GM12865 (cell line): ENCODE measurements at regions not wholly inside any gene's neighbourhood (a gene's known extent, or its start where the extent isn't known, plus 50 kb on each side); places are given as distances from the start of the nearest gene placed in this dataset.

Source experiments
- DNase-seq: peaks from one replicate; pipeline ENCODE4 v3.0.0; 2010; ENCODE audit warnings: low read depth
- H3K4me3 ChIP-seq: 2 replicates; pipeline ENCODE4 v1.5.1; 2011; ENCODE audit warnings: mild to moderate bottlenecking, low read depth, low read length, control low read depth
- TF ChIP-seq, protein P1 (sequence below): IDR thresholded peaks from 2 replicates; pipeline ENCODE4 v1.5.1; 2011; ENCODE audit warnings: low read length, control low read depth, low read depth, inconsistent platforms; ENCODE audit not compliant: insufficient read depth; ENCODE audit errors: missing control alignments

- no peak for DNase-seq
- H3K4me3 ChIP-seq: no peak overlapping the region
- TF ChIP-seq, protein P1, sequence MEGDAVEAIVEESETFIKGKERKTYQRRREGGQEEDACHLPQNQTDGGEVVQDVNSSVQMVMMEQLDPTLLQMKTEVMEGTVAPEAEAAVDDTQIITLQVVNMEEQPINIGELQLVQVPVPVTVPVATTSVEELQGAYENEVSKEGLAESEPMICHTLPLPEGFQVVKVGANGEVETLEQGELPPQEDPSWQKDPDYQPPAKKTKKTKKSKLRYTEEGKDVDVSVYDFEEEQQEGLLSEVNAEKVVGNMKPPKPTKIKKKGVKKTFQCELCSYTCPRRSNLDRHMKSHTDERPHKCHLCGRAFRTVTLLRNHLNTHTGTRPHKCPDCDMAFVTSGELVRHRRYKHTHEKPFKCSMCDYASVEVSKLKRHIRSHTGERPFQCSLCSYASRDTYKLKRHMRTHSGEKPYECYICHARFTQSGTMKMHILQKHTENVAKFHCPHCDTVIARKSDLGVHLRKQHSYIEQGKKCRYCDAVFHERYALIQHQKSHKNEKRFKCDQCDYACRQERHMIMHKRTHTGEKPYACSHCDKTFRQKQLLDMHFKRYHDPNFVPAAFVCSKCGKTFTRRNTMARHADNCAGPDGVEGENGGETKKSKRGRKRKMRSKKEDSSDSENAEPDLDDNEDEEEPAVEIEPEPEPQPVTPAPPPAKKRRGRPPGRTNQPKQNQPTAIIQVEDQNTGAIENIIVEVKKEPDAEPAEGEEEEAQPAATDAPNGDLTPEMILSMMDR: no peak
These were observed 394.9 kb downstream of the MAFB start for GRCh38 chr20:40294175-40294574.

- H3K4me3 ChIP-seq: no peak overlapping the region
- TF ChIP-seq, protein P1: no peak
- DNase-seq: no peak
These were observed 395.3 kb downstream of the MAFB start for GRCh38 chr20:40293740-40294139.

GRCh38 chr20:40291493-40292135 lies 397.4 kb downstream of the MAFB start:
- TF ChIP-seq, protein P1: no peak
- no peak overlapping the region for H3K4me3 ChIP-seq
- no peak for DNase-seq

- no peak for DNase-seq
- no peak overlapping the region for H3K4me3 ChIP-seq
- TF ChIP-seq, protein P1: no peak
These were observed 401.4 kb downstream of the MAFB start for GRCh38 chr20:40287683-40288082.

GRCh38 chr20:40286975-40287531 lies 402.0 kb downstream of the MAFB start:
- no peak overlapping the region for H3K4me3 ChIP-seq
- DNase-seq: no peak
- TF ChIP-seq, protein P1: no peak

DNA sequence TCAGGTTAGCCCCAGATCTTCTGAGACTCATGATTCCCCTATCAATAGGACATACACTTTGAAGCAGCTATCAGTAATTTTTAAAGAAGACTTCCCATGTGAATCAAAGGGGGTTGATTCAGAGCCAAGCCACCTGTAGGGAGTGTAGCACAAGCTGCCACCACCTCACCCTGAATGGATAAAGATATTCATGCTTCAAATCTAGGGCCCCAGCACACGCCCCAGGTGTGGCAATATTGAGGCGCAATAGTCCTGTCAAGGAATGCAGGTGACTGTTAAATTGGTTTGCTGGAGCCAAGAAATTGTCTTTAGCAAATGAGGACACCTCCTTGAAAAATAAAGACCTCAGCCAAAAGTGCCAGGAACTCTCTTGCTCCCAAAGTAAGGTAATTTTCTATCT lies 404.4 kb downstream of the MAFB start:
- TF ChIP-seq, protein P1: no peak
- DNase-seq: no peak
- no peak overlapping the region for H3K4me3 ChIP-seq

DNA sequence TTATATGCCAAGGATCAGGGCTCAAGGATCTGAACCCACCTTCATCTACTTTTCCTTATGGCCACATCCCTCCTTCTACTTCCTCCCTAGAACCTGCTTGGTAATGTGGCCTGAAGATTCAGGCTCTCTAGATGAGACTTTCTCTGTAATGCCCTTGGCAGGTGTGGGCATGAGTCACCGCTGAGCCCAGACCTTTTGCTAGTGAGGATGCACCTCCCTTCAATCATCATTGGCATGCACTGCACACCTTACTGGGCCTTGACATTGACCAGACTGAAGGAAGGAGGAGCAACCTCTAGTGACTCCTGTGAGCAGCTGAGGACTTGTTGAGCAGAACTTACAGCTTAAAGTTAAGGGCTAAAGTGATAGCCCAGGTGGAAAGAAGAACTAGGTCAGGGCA lies 405.3 kb downstream of the MAFB start:
- H3K4me3 ChIP-seq: no peak overlapping the region
- no peak for DNase-seq
- TF ChIP-seq, protein P1: no peak
